HG03558 (cell line): ENCODE measurements at regions not wholly inside any gene's neighbourhood (a gene's known extent, or its start where the extent isn't known, plus 50 kb on each side); places are given as distances from the start of the nearest gene placed in this dataset.

Source experiments
- ATAC-seq: cut with Tn5 transposase; IDR thresholded peaks from one replicate; pipeline ENCODE4 v1.9.1; 2021; ENCODE audit warnings: moderate number of reproducible peaks; ENCODE audit not compliant: unreplicated experiment; ENCODE audit errors: extremely low read depth

DNA sequence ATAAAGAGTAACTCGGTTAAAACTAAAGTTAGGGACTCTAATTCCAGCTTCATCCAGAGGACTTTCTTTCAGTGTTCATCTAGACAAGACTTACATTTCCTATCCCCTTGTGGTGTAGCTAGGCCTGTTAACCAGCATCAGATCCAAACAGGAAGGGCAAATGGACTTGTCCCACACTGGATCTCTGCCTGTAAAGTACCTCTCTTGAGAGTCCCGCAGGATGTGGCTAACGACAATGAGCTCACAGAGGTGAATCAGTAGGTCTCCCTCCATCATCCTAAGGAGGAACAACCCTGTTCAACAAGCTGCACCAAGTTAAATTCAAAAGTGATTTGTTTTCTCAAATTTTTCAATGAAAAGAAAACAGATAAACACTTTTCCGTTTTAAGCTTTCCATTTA lies 412.3 kb upstream of the RGPD4 start:
- no peak for ATAC-seq

DNA sequence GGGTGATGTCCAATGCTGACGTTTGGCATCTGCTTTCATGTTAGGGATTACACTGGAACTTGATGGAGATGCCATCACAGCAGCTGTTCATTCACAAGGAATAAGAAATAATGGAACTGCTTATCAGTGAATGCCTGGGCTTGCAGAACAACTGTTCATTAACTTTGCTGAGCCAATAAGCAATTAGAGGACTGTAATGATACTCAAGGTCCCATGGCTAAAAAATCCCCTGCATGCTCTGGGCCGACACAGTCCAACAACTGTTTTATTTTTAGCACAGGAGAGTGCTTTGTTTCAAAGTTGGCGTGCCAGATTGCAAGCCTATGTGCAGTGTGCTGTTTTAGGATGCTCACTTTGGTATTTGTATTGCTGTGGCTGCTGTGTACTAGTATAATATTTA lies 408.0 kb upstream of the RGPD4 start:
- no peak for ATAC-seq

DNA sequence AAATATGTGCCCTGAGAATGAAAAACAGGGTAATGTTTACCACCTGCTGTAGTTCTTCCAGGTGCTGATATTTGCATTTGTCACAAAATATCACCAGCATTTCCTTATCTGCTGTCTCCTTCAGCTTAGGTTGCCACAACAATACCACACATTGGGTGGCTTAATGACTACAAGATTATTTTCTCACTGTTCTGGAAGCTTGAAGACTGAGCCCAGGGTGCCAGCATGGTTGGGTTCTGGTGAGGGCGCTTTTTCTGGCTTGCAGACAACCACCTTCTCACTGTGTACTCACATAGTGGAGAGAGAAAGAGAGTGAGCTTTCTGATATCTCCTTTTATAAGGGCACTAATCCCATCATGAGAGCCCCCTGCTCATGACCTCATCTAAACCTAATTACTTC lies 407.5 kb upstream of the RGPD4 start:
- ATAC-seq: no peak

DNA sequence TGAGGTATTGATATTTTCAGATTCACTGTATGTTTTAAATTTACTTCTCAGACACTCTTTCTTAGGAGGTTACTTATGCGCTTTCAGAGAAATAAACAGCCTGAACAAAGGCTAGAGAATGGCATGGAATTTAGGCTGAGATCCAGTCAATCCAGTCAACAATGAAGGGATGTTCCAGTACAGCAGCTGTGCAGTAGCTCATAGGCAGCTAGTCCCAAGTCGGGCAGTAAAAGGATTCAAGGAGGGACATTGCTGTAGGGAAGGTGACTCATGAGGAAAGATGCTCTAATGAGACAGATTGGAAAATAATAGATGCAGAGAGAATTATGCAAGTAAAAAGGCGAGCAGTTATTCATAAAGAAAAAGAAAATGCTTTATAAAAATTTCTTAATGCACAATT lies 397.9 kb upstream of the RGPD4 start:
- no peak for ATAC-seq

DNA sequence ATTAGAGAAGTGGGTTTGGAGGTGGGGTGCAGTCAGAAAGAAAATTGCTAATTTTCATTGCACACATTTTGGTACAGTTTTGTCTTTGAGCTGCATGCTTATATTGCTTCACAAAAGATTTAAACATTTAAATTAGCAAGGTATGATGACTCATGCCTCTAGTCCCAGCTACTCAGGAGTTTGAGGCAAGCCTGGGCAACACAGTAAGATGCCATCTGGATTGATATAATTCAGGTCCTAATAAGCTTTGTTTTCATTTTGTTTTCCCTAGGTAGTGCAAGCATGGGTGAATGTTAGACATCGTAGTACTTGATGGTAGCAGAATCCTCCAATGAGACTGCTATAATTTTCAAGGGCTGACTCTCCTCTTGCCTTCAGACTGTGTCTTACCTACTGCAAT lies 396.7 kb upstream of the RGPD4 start:
- ATAC-seq: no peak

DNA sequence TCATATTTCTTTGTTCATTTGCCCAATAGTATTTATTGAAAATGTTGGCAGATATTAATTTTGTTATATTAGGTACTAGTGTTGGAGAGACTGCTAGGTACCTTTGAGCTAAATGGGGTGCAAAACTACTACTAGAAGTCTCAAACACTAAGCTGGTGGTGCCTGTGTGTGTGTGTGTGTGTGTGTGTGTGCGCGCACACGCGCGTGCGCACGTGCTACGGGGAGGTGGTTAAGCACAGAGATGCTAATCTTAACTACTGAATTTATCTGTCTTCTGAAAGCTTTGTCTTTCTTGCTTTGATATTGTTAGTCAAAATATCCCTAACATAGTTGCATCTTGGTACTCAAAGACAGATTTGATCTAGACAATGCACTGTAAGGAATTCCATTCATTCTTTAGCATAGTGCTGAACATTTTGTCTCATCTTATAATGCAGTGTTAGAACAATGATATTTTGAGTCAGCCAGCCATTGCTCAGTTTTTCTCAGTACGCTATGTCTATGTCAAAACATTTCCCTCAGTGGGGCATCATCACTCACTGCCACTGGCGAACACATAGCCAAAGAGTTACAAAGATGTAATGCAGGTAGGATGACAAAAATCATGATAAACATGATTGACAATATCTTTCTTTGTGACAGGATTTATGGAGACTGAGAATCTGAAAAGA lies 396.0 kb upstream of the RGPD4 start:
- no peak for ATAC-seq

DNA sequence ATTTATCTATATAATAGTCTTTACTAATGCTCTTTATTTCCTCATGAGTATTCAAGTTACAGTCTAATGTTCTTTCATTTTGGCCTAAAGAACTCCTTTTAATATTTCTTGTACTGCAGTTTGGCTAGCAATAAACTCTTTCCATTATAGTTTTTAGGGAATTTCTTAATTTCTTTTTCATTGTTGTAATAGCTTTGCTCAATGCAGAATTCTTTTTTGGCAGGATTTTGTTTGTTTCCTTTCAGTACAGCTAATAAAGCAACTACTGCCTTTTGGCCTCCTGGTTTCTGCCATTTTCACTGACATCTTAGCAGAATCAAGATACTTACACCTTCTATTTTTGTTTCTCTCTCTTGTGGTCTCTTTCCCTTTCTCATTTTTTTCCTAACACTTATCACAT lies 390.4 kb upstream of the RGPD4 start:
- no peak for ATAC-seq

DNA sequence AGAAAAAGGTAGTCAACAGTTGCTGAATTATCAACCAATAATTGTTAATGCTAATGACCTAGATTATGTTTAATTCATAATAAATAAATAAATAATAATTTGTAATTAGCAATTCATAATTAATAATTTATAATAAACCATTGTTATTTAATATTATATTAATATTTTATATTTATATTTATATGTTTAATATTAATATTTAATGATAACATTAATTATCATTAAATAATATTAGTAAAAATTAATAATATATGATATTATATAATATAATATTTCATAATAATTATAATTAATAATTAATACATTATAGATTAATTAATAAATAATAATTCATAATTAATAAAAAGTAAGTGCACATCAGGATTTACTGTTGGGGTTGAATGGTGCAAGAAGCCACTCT lies 389.4 kb upstream of the RGPD4 start:
- ATAC-seq: no peak

DNA sequence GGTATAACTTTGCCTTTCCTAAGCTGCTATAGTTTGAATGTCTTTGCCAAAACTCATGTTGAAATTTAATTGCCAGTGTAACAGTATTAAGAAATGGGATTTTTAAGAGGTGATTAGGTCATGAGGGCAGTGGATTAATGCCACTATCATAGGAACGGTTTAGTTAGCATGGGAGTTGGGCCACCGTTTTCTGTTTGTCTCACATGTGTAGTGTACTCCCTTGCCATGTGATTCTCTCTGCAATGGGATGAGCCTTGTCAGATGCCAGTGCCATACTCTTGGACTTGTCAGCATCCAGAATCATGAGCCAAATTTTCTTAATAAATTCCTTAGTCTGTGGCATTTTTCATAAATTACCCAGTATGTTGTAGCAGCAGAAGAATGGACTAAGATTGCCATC lies 388.9 kb upstream of the RGPD4 start:
- no peak for ATAC-seq

DNA sequence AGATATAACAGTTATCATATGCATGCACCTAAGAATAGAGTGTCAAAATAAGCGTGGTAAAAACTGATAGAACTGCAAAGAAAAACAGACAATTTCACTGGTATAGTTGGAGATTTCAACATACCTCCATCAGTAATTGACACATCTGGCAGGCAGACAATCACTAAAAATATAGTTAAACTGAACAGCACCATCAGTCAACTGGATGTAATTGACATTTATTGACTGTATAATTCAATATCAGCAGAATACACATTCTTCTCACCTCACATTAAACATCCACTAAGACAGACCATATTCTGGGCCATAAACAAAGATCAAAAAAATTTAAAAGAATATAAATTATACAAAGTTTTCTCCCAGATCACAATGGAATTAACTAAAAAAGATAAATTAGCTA lies 378.5 kb upstream of the RGPD4 start:
- ATAC-seq: no peak

DNA sequence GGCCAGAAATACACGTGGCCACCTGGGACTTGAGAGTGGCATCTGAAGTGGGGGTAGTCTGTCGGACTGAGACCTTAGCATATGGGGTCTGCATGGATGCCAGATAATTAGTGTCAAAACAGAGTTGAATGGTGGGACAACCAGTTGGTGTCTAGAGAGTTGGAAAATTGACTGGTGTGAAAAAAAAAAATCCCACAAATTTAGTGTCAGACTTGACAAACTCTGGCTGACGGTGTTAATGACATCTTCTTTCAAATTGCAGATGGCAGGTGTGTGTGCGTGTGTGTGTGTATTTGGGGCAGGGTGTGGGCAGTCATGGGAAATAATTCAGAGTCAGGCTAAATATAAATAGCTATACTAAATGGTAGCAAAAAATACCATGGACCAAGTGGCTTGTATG lies 365.4 kb upstream of the RGPD4 start:
- ATAC-seq: no peak

DNA sequence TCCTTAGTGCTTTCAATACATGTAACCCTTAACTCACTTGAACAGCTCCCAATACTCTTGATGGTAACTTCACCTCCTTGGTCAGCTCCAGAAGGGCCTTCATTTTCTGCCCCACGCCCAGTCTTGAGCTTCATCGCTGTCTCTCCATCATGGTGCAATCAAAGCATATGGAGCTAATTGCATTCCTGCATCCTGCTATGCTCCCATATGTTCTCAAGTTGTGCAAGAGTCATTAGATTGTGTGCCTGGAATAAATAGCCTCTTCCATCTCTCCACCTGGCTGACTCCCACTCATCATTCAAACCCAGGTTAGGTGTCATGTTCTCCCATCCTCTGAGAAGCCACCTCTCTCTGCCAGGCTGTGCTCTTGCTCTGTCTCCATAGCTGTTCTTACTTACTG lies 364.5 kb upstream of the RGPD4 start:
- no peak for ATAC-seq

DNA sequence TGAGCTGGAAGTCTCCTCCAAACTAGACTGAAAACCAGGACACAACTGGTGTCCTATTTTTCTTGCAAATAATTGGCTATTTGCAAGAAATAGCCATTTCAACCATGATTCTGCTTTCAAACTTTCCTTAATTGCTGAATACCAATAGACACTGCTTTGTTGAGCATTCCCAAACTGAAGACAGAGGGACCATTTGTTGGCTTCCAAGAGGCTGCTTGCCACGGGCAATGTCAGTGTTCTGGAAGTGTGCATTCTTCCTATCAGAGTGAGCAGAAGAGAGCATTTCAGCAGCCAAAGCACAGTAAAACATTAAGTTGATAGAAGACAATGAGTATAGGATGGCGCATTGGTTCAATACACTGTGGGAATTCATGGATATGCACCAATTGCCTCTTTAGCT lies 360.5 kb upstream of the RGPD4 start:
- no peak for ATAC-seq

DNA sequence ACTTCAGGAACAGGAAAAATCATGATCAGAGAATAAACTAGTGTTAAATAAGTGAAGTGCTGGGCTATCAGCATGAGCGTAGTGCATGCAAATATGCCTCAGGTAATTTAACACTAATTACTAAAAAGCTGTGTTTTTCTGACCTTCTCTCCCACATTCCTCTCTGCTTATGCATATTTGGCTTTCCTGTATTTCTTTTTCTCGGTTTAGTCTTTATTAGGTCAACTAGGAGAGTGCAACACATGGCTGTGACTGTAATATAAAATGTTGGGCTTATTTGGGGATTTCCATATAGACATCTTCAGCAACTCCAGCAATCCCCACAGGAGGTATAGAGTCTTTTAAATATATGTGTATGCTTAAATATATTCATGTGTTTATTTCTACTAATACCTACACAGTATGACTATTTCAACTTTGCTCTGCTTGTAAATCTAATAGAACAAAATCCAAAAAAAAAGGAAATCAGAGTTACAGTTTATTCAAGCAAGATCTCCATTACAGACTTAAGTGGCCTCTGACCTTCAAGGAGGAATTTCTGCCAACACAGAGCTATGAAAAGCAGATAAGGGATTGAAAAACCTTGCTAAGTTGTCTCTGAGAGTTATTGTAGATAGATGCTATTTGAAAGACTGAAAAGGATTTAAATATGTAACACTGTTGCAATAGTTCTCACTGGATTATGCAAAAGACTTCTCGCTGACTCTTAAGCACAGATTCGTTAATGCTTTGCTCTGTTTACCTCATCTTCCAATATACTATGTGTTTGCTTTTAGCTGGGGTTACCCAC lies 359.5 kb upstream of the RGPD4 start:
- no peak for ATAC-seq

DNA sequence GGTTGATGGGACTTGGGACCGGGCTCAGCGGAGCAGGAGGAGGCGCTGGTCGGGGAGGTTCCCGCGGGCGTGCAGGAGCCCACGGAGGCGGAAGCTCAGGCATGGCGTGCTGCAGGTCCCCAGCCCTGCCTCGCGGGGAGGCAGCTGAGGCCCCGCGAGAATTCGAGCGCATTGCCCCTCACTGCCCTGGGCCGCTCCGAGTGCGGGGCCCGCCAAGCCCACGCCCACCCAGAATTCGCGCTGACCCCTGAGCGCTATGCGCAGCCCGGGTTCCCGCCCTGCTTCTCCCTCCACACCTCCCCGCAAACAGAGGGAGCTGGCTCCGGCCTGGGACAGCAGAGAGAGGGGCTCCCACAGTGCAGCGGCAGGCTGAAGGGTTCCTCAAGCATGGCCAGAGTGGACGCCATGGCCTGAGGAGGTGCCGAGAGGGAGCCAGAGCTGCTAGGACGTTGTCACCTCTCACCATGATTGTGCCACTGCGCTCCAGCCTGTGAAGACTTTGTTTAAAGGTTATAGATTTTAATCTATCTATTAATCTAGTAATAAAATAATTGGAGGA lies 357.2 kb upstream of the RGPD4 start:
- ATAC-seq: no peak

DNA sequence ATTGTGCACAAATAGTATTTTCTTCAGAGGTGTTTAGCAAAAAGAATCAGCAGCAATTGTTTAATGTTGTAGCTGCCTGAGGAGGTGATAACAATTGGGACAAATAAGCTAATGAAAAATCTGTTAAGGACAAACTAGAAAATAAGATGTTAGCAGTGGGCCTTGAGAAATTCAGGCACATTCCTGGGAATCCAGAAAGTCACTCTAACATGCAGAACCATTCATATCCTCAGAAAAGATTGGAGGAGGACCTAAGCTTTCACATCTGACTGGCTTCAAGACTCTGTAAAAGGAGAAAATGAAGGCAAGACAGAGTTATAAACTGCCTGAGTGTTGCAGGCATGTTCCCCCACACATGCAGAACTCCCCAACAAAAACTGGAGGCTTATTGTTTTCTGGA lies 353.5 kb upstream of the RGPD4 start:
- ATAC-seq: no peak

DNA sequence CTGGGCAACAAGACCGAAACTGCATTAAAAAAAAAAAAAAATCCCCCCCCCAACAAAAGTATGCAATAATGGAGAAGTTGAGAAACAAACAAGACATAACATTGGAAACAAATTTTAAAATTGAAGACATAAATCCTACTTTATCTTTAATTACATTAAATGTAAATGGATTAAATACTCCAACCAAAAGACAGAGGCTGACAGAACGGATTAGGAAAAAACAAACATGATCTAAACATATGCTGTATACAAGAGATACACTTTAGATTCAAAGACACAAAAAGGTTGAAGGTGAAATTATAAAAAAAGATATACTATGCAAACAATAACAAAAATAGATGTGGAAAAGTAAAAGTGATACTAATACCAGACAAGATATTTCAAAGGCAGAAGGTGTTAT lies 350.8 kb upstream of the RGPD4 start:
- ATAC-seq: no peak

DNA sequence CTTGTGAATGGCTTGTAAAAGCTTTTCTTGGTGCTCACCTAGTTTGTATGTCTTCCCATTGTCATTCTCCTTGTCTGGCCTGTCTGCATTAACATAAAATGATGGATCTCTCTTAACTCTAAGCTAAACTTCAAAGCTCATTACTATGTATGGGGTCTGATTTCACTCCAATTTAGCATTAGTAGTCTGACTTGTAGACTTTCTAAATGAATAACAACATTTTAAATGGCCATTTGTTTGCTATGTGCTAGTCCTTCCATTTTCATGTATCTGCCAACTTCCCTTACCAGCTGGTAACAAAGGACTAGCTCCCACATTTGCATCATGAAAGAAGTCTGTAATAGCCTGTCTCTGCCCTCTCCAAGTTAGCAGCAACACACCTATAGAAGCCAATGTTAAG lies 324.2 kb upstream of the RGPD4 start:
- ATAC-seq: no peak

DNA sequence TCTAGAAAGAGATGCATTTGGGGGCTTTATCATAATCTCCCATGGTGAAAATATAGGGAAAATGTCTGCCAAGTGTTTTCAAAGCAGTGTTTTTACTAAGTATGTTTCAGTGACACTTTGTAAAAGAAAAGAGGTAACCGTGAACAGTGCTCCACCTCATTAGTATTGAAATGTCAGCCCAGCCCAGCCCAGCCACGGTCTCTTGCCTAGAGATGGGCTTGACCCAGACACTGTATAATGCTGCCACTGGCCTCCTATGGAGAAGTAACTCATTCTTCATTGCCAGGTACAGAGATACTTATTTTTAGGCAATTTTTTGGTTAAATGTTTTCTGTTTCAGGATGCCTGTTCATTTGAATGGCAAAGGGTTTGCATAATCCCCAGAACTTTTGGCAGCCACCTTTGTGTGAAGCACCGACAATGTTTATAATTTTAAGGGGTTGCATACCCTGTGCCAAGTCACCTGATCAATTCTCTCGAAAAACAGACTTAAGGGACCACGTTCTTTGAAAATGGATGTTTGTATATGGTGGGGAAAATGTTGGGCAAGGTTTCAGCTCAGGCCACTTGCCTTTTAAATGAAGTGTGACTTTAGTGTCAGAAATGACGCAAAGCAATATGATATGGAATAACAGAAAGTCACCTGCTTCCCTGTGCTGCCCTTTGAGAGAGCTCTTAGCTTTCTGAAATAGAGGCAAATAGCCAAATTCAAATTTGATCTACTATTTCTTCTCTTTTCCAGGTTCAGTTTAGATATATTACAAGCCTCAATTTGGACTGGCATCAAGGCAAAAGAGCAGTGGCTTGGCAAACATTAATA lies 314.5 kb upstream of the RGPD4 start:
- no peak for ATAC-seq

DNA sequence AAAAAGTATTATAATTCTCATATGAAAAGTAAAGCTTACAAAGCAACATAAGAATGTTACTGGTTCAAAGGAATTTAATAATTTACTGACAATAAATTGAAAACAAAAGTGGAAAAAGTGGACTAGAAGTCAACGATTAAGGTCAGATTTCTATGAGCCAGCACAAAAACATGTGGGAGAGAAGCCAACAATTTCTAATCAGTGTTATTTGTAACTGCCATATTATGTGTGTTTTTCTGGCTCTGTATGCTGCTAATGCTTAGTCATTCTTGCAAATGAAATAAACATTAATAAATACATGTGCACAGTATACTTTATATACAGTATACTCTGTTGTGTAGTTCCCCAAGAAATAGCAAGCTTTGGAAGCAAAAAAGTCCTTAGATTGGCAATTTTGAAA lies 301.3 kb upstream of the RGPD4 start:
- no peak for ATAC-seq

DNA sequence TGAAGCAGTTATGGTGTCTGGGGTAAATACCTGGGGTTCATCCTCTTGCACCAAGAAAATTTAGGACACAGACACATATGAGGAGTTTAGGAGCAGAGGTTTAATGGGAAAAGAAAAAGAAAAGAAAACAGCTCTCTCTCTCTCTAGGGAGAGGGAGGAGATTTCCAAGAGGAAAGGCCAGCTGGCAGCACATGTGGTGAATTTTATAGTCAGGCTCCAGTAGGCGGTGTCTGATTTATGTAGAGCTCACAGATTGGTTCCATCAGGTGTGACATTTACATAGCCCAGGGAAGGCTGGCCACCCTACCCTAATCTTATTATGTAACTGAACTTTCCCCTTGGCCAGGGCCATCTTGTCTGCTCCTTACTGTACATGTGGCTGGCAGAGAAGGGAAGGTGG lies 297.5 kb upstream of the RGPD4 start:
- no peak for ATAC-seq
